Neural progenitor cell (in vitro differentiated cells): ENCODE measurements at regions not wholly inside any gene's neighbourhood (a gene's known extent, or its start where the extent isn't known, plus 50 kb on each side); places are given as distances from the start of the nearest gene placed in this dataset.

Experiments used
- DNase-seq: peaks from one replicate; pipeline ENCODE4 v3.0.0-alpha.2; 2016; ENCODE audit warnings: low spot score
- H2AFZ ChIP-seq: fragments of 200-600 bp; sonication (generic); replicated peaks from 2 replicates; pipeline ENCODE4 v1.6.1; 2016; ENCODE audit warnings: antibody characterized with exemption
- H3F3A ChIP-seq: fragments of 200-600 bp; sonication (generic); 2 replicates; pipeline ENCODE4 v1.6.1; 2016; ENCODE audit warnings: antibody characterized with exemption, low read depth
- H3K27ac ChIP-seq: fragments of 200-600 bp; sonication (generic); 2 replicates; pipeline ENCODE4 v1.5.1; 2016; ENCODE audit warnings: mild to moderate bottlenecking
- H3K27me3 ChIP-seq: fragments of 200-600 bp; sonication (generic); 2 replicates; pipeline ENCODE4 v1.6.1; 2016; ENCODE audit warnings: mild to moderate bottlenecking, moderate library complexity
- H3K36me3 ChIP-seq: fragments of 200-600 bp; sonication (generic); 2 replicates; pipeline ENCODE4 v1.5.1; 2016
- H3K4me1 ChIP-seq: fragments of 200-600 bp; sonication (generic); 2 replicates; pipeline ENCODE4 v1.6.1; 2016; ENCODE audit warnings: mixed run types
- H3K4me2 ChIP-seq: fragments of 200-600 bp; sonication (generic); 2 replicates; pipeline ENCODE4 v1.6.1; 2016
- H3K4me3 ChIP-seq: fragments of 200-600 bp; sonication (generic); 2 replicates; pipeline ENCODE4 v1.5.1; 2016
- H3K79me2 ChIP-seq: fragments of 200-600 bp; sonication (generic); 2 replicates; pipeline ENCODE4 v1.6.1; 2016; ENCODE audit warnings: low read depth
- H3K9ac ChIP-seq: fragments of 200-600 bp; sonication (generic); 2 replicates; pipeline ENCODE4 v1.6.1; 2016
- H3K9me3 ChIP-seq: fragments of 200-600 bp; sonication (generic); 2 replicates; pipeline ENCODE4 v1.5.1; 2016; ENCODE audit warnings: low read depth
- H4K20me1 ChIP-seq: fragments of 200-600 bp; sonication (generic); 2 replicates; pipeline ENCODE4 v1.6.1; 2016; ENCODE audit warnings: low read depth
- H3K27ac Mint-ChIP-seq: 3 replicates; pipeline ENCODE4 v1.8.0; 2021; ENCODE audit warnings: mixed read lengths
- H3K27me3 Mint-ChIP-seq: 2 replicates; pipeline ENCODE4 v1.8.0; 2022; ENCODE audit warnings: low read depth, mild to moderate bottlenecking, inconsistent platforms, moderate library complexity, mixed read lengths; ENCODE audit not compliant: insufficient read depth
- H3K36me3 Mint-ChIP-seq: 3 replicates; pipeline ENCODE4 v1.8.0; 2021; ENCODE audit warnings: mixed read lengths
- H3K4me1 Mint-ChIP-seq: 3 replicates; pipeline ENCODE4 v1.8.0; 2021; ENCODE audit warnings: mixed read lengths
- H3K4me3 Mint-ChIP-seq: 3 replicates; pipeline ENCODE4 v1.8.0; 2021; ENCODE audit warnings: mild to moderate bottlenecking, moderate library complexity, mixed read lengths
- H3K9me3 Mint-ChIP-seq: 3 replicates; pipeline ENCODE4 v1.8.0; 2020; ENCODE audit warnings: mixed read lengths
- EZH2 ChIP-seq: fragments of 200-600 bp; sonication (generic); IDR thresholded peaks from 2 replicates; pipeline ENCODE4 v1.6.1; 2017; ENCODE audit warnings: antibody characterized with exemption, mild to moderate bottlenecking, moderate library complexity
- EZH2phosphoT487 ChIP-seq: fragments of 200-600 bp; sonication (generic); IDR thresholded peaks from 2 replicates; pipeline ENCODE4 v1.6.1; 2017; ENCODE audit warnings: antibody characterized with exemption
- TF ChIP-seq, protein P1 (sequence below): fragments of 200-600 bp; sonication (generic); IDR thresholded peaks from 2 replicates; pipeline ENCODE4 v1.5.1; 2017; ENCODE audit warnings: antibody characterized with exemption, mild to moderate bottlenecking

- Mint-ChIP-seq H3K27me3 (no peaks in the 10 kb centered on the region), H3K9me3 (peaks cover 74% of the 10 kb centered on the region), H3K27ac (no peak overlapping the region), H3K4me1 (no peaks in the 10 kb centered on the region), H3K36me3 (no peaks in the 10 kb centered on the region), H3K4me3 (no peak overlapping the region)
- no peak for DNase-seq
- H3K79me2 ChIP-seq: no peaks in the 10 kb centered on the region
- H3K9ac ChIP-seq: no peak overlapping the region
- H2AFZ ChIP-seq: no peak overlapping the region
- no peaks in the 10 kb centered on the region for H3K4me1 ChIP-seq
- no peak overlapping the region for H3K4me2 ChIP-seq
- no peak overlapping the region for H3K27ac ChIP-seq
- TF ChIP-seq, protein P1, sequence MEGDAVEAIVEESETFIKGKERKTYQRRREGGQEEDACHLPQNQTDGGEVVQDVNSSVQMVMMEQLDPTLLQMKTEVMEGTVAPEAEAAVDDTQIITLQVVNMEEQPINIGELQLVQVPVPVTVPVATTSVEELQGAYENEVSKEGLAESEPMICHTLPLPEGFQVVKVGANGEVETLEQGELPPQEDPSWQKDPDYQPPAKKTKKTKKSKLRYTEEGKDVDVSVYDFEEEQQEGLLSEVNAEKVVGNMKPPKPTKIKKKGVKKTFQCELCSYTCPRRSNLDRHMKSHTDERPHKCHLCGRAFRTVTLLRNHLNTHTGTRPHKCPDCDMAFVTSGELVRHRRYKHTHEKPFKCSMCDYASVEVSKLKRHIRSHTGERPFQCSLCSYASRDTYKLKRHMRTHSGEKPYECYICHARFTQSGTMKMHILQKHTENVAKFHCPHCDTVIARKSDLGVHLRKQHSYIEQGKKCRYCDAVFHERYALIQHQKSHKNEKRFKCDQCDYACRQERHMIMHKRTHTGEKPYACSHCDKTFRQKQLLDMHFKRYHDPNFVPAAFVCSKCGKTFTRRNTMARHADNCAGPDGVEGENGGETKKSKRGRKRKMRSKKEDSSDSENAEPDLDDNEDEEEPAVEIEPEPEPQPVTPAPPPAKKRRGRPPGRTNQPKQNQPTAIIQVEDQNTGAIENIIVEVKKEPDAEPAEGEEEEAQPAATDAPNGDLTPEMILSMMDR: no peak
- no peak for TF ChIP-seq EZH2phosphoT487
- TF ChIP-seq EZH2: no peak
- no peaks in the 10 kb centered on the region for H4K20me1 ChIP-seq
- H3K9me3 ChIP-seq: peaks cover 6% of the 10 kb centered on the region
- H3K4me3 ChIP-seq: no peak overlapping the region
- no peaks in the 10 kb centered on the region for H3F3A ChIP-seq
- H3K36me3 ChIP-seq: no peaks in the 10 kb centered on the region
- no peaks in the 10 kb centered on the region for H3K27me3 ChIP-seq
These were observed 675.0 kb downstream of the TMEM121 start for GRCh38 chr14:106201376-106201775.

DNA sequence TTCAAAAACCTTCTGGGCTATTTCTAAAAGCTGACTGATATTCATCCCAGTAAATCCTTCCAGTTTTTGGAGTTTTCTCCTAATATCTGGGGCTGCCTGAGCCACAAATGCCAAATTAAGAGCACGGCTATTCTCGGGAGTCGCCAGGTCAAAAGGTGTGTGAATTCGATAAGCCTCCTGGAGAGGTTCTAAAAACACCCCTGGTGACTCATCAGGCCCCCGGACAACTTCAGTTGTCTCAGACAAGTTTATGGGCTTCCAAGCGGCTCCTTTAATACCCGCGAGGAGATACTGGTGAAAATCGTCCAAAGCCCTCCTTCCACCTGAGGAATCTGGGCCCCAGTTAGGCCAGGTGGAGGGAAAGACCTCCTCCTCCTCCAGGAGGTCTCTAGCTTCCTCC, 677.1 kb downstream of the TMEM121 start:
- peaks cover 78% of the 10 kb centered on the region for H3K9me3 Mint-ChIP-seq
- H3K27ac ChIP-seq: no peak overlapping the region

GRCh38 chr14:106204063-106204462, 677.7 kb downstream of the TMEM121 start:
- no peak overlapping the region for H3K4me2 ChIP-seq
- no peaks in the 10 kb centered on the region for H3K27me3 ChIP-seq
- H3K4me3 Mint-ChIP-seq: no peak overlapping the region
- no peaks in the 10 kb centered on the region for H3K36me3 Mint-ChIP-seq
- H4K20me1 ChIP-seq: no peaks in the 10 kb centered on the region
- no peaks in the 10 kb centered on the region for H3K79me2 ChIP-seq
- DNase-seq: no peak
- no peaks in the 10 kb centered on the region for H3K4me1 ChIP-seq
- H3K27me3 Mint-ChIP-seq: peaks cover 8% of the 10 kb centered on the region
- no peak overlapping the region for H2AFZ ChIP-seq
- no peak overlapping the region for H3K27ac ChIP-seq
- H3K9ac ChIP-seq: no peak overlapping the region
- no peak overlapping the region for H3K27ac Mint-ChIP-seq
- H3K9me3 Mint-ChIP-seq: peaks cover 75% of the 10 kb centered on the region
- no peaks in the 10 kb centered on the region for H3F3A ChIP-seq
- no peaks in the 10 kb centered on the region for H3K4me1 Mint-ChIP-seq
- H3K9me3 ChIP-seq: no peaks in the 10 kb centered on the region
- H3K4me3 ChIP-seq: no peak overlapping the region
- no peak for TF ChIP-seq EZH2phosphoT487
- TF ChIP-seq, protein P1: no peak
- no peak for TF ChIP-seq EZH2
- no peaks in the 10 kb centered on the region for H3K36me3 ChIP-seq

More for the DNA sequence above, 677.1 kb downstream of the TMEM121 start:
- Histone ChIP-seq H3K9me3 (peaks cover 1% of the 10 kb centered on the region), H3K9ac (no peak overlapping the region), H3K36me3 (no peaks in the 10 kb centered on the region), H3K4me2 (no peak overlapping the region), H3K4me3 (no peak overlapping the region), H3K27me3 (no peaks in the 10 kb centered on the region), H3K4me1 (no peaks in the 10 kb centered on the region), H4K20me1 (no peaks in the 10 kb centered on the region), H3F3A (no peaks in the 10 kb centered on the region), H3K79me2 (no peaks in the 10 kb centered on the region), H2AFZ (no peak overlapping the region)
- TF ChIP-seq EZH2 (no peak), EZH2phosphoT487 (no peak)
- TF ChIP-seq, protein P1: no peak
- H3K36me3 Mint-ChIP-seq: no peaks in the 10 kb centered on the region
- no peak overlapping the region for H3K4me3 Mint-ChIP-seq
- DNase-seq: no peak
- H3K27ac Mint-ChIP-seq: no peak overlapping the region
- peaks cover 4% of the 10 kb centered on the region for H3K27me3 Mint-ChIP-seq
- no peaks in the 10 kb centered on the region for H3K4me1 Mint-ChIP-seq
